NCI-H2029 (cell line): ENCODE measurements at regions not wholly inside any gene's neighbourhood (a gene's known extent, or its start where the extent isn't known, plus 50 kb on each side); places are given as distances from the start of the nearest gene placed in this dataset.
A peak's percentile ranks its signal among the peaks of the same experiment; 100 is the strongest.
"Not testable (repeated sequence)": the region's sequence is repeated elsewhere in the genome, so short reads cannot be mapped to it uniquely, and the experiment has no call there.

Source experiments
- DNase-seq: peaks from one replicate; lab custom pipeline; 2025; lab: John Stamatoyannopoulos, UW

DNA sequence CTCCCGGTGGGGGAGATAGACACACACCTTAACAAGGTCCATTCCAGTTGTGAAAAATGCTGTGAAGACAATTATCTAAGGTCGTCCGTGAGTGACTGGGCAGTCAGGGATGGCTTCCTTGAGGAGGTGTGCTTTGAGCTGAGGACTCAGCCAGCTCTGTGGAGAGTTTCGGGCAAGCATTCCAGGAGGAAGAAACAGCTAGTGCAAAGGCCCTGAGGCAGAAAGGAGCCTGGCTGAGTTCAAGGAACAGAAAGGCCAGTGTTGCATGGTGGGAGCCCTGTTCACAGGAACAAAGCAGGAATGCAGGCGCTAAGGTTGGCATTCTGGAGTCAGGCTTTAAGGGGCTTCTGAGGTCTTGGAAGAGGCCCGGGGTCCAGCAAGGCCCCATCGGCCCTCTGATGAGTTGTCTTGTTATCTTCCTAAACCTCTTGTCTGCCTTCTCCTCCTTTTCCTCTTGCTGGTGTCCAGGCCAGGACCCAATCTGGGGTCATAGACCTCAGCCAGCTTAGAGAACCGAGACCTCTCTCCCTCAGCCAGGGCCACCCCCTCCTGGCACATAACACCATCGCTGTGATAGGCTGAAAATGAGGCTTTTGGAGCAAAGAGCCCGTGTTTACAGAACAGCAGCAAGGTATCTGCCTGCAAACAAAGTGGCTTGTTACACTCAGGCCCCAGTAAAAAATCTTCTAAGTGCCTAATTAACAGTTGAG lies 270.2 kb upstream of the MVB12B start:
- DNase-seq, result peak; percentile 48

GRCh38 chr9:126057121-126057825 lies 269.4 kb upstream of the MVB12B start:
- no peak for DNase-seq

DNA sequence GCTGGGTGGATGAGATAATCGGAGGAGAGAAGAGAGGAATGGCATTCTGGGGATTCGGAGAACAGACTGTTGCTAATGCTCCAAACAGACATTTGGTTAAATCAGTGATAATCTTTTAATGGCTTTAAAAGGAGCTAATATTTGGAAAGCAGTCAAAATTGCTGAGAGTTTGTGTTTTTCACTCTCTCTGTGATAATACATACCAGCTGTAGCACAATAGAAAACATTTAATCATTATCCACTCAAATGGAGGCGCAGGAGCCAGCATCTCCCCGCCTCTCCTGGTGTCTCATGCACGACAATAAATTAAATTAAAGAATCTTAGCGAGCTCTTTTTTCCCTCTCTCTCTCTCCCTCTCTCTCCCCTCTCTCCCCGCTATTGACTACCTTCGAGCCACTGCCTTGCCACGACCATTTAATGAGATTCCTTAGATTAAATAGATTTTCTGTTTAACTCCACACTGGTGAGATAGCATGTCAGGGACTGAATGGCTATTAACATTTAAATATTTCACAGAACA lies 268.6 kb upstream of the MVB12B start:
- DNase-seq, result no peak

DNA sequence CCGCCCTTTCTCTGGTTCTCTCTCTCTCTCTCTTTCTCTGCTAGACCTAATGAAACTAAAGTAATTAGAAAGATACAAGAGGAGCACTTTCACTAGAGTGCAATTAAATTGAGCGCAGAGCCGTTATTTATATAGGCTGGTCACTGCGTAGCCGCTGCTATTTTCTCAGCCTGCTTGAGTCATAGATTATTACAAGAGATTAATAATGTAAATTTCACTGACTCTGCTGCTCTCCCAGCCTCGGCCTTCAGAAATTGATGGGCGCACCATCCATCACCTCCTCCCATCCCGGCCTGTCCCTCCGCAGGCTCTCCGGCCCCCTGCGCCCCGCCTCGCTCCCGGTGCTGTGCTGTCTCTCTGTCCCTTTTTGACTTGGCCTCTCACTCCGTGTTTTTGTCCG lies 268.0 kb upstream of the MVB12B start:
- DNase-seq, result no peak

- no peak for DNase-seq
These were observed 265.1 kb upstream of the MVB12B start for GRCh38 chr9:126061575-126061974.

- no peak for DNase-seq
These were observed 264.3 kb upstream of the MVB12B start for GRCh38 chr9:126062158-126062886.

- no peak for DNase-seq
These were observed 263.3 kb upstream of the MVB12B start for GRCh38 chr9:126063326-126063725.

DNA sequence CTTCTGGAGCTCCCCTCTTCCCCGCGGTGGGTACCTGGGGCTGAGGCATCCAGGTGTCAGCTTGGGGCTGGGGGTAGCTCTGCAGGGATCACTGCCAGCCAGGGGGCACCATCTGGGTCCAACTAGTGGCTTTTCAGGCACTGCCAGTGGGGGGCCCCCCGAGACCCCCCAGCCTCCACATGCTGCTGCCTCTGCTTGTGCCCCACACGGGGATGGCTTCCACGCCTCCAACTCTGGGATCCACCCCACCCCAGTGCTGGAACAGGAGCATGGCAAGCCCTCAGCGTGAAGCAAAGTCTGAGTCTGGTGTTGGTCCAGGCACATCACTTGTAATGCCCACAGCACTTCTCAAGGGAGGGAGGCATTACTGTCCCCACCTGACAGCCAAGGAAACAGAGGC lies 260.5 kb upstream of the MVB12B start:
- no peak for DNase-seq

GRCh38 chr9:126067031-126067734 lies 259.4 kb upstream of the MVB12B start:
- DNase-seq, result no peak

DNA sequence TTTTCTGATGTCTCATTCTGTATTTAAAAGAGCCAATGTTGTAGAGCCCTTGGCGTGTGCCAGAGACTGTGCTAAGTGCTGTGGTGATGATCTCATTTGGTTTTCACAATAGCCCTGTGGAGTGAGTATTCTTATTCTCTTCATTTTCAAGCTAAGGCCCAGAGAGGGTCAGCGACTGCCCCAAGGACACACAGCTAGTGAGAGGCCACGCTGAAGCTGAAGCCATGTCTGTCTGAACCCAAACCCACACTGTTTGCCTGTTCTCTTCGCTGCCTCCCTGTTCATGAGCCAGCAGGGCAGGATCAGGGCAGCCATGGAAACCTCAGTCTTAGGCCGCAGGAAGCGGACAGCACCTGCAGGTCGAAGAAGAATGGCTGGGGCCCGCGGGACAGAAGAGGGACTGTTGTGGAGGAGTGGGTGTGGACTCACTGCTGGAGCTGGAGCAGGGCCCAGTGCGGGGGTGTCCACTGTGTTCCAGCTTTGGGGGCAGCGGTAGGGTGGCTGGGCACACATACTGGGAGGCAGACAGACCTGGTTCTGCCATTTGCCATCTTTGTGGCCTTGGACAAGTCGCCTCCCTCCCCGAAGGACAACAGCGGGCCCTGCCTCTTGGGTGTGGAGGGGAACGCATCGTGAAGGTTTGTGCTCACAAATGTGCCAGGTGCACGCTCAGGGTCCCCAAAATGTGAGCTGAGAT lies 257.9 kb upstream of the MVB12B start:
- DNase-seq, result no peak

GRCh38 chr9:126069400-126069955 lies 257.2 kb upstream of the MVB12B start:
- no peak for DNase-seq

DNA sequence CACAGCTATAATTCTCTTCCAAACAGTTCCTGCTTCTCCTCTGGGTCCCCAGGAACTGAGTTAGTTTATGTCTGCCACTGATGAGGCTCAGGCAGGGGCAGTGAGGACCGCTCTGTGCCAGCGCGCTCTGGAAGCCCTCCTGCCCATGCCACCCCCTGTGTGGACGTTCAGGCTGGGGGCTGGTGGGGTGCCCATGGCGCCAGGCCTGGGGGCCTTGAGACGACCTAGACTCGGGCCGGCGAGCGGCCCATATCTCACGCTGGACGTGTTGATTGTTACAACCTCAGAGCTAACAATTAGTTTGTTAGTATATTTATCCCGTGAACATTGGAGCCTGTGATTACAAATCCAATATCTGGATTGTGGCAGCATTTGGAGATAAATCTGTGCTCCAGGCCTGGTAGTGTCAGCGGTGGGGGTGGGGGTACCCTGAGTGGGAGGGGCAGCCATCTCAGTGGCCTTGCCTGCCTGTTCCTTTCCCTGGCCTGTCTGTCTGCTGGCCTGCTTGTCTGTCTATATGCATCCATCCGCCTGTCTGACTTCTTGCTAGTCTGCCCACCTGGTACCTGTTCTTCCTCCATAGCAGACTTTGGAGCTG lies 256.5 kb upstream of the MVB12B start:
- DNase-seq, result no peak

GRCh38 chr9:126071076-126071750 lies 255.4 kb upstream of the MVB12B start:
- DNase-seq, result no peak

DNA sequence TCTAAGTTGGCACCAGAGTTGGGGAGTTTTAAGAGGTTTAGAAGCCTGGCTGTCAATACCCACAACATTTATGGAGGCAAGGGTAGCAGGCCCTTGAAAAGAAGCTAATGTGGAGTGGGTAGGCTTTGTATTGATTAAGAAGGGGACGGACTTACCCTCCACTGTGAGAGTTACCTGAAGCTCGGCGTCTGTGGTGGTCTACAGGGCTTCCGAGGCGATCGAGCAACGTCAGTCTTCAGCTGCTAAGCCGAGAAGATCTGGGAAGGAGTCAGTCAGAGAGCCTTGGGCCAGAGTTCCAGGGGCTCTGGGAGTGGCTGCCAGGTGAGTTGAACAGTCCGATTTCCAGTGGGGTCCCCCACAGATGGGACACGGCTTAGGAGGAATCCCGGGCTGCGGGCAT lies 249.0 kb upstream of the MVB12B start:
- DNase-seq, result not testable (repeated sequence)

DNA sequence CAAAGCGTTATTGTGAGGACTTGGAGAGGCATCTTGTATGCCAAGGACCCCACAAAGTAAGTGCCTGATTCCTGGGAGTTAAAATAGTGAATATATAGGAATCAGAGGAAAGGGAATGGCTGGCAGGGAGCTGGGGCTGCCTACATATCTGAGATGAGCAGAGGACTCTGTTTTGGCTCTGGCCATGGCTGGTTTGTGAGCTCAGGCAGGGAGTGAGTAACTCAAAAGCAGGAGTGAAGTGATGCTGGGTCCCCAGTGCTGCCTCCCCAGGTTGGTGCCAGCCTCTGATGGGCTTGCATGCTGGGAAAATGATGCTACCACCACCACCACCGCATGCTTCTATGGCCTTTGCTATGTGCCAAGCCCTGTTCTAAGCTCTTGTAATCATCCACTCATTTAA lies 246.0 kb upstream of the MVB12B start:
- no peak for DNase-seq

- peak; percentile 67 for DNase-seq
These were observed 244.9 kb upstream of the MVB12B start for GRCh38 chr9:126081746-126082145.

- DNase-seq, result peak; percentile 2
These were observed 242.6 kb upstream of the MVB12B start for GRCh38 chr9:126084008-126084407.

- no peak for DNase-seq
These were observed 241.9 kb upstream of the MVB12B start for GRCh38 chr9:126084696-126085095.

DNA sequence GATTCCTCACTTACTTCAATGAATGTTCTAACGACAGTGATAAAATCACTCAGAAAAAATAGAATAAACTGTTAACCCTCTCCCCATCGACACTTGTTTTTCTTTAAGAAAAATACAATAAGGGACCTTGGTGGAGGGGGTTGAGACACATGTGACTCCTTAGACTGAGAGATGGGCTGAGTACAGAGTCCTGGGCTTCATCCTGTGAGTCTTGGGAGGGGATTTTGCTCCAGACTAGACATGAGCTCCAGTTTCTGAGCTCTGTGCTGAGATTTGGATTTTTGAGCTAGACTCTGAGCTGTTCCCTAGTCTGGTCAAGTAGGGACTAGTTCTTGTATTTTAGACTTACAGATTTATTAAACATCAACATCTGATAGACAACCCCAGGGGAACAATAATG lies 241.5 kb upstream of the MVB12B start:
- DNase-seq, result no peak

DNA sequence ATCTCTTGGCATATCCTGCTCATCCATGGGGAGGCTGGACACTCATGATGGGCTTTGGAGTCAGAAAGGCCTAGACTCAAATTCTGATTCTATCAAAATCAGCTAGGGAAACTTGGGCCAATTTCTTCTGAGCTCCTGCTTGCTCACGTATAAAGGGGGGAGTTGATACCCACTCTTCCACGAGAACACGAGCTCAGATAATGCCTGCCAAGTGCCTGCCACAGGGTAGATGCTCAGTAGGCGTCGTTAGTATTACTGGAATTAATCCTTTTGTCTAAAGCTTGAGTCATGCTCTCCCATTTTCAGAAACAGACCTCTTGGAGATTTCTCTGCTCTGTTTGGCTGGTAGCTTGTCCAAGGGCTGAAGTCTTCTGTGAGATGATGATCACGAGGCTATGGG lies 238.3 kb upstream of the MVB12B start:
- no peak for DNase-seq
